Caco-2 (cell line): ENCODE measurements at regions not wholly inside any gene's neighbourhood (a gene's known extent, or its start where the extent isn't known, plus 50 kb on each side); places are given as distances from the start of the nearest gene placed in this dataset.

Experiments used
- BruUV-seq: library from RNA; stranded (reverse); fragments of 400-500 nt; replicated peaks from 2 replicates; lab custom pipeline; 2021; lab: Mats Ljungman, UMichigan
- CTCF ChIA-PET: fragments of 300-600 bp; sonication (Branson Sonifier 250); formaldehyde crosslinking; loops from one replicate; lab custom pipeline; 2022; ENCODE audit warnings: antibody characterized with exemption; lab: Charles Lee
- POLR2A ChIA-PET: fragments of 300-600 bp; sonication (Branson Sonifier 250); formaldehyde crosslinking; loops from one replicate; lab custom pipeline; 2022; ENCODE audit warnings: antibody characterized with exemption; lab: Charles Lee
- DNase-seq, 2 experiments: peaks; one replicate each; pipeline versions ENCODE4 v3.0.0 to v3.0.0-alpha.2; 2020 to 2022
- H3K27me3 ChIP-seq: replicated peaks from 2 replicates; pipeline ENCODE4 v1.6.0; 2011; ENCODE audit warnings: low read length; ENCODE audit not compliant: control insufficient read depth, insufficient read depth
- H3K36me3 ChIP-seq: 2 replicates; pipeline ENCODE4 v1.5.1; 2011; ENCODE audit warnings: low read length; ENCODE audit not compliant: control insufficient read depth, insufficient read depth
- H3K4me1 ChIP-seq: fragments of 250-450 bp; sonication (Bioruptor Pico); 2 replicates; pipeline ENCODE4 v1.5.1; 2020; ENCODE audit warnings: mild to moderate bottlenecking
- H3K4me3 ChIP-seq: 2 replicates; pipeline ENCODE4 v1.5.1; 2011; ENCODE audit warnings: low read depth, mild to moderate bottlenecking, control low read depth, low read length
- H3K9me3 ChIP-seq: fragments of 250-450 bp; sonication (Bioruptor Pico); 2 replicates; pipeline ENCODE4 v1.5.1; 2020; ENCODE audit warnings: mild to moderate bottlenecking, moderate library complexity
- H3K27ac Mint-ChIP-seq: one replicate; pipeline ENCODE4 v1.8.0; 2022; ENCODE audit warnings: mixed read lengths; ENCODE audit not compliant: unreplicated experiment
- H3K27me3 Mint-ChIP-seq: one replicate; pipeline ENCODE4 v1.8.0; 2022; ENCODE audit warnings: mixed read lengths; ENCODE audit not compliant: insufficient read depth, unreplicated experiment
- H3K36me3 Mint-ChIP-seq: one replicate; pipeline ENCODE4 v1.8.0; 2022; ENCODE audit warnings: mild to moderate bottlenecking, mixed read lengths; ENCODE audit not compliant: insufficient read depth, unreplicated experiment
- H3K4me1 Mint-ChIP-seq: one replicate; pipeline ENCODE4 v1.8.0; 2022; ENCODE audit warnings: low read depth, mixed read lengths; ENCODE audit not compliant: unreplicated experiment
- H3K4me3 Mint-ChIP-seq: one replicate; pipeline ENCODE4 v1.8.0; 2022; ENCODE audit warnings: mild to moderate bottlenecking, moderate library complexity, mixed read lengths; ENCODE audit not compliant: unreplicated experiment
- H3K9me3 Mint-ChIP-seq: one replicate; pipeline ENCODE4 v1.8.0; 2022; ENCODE audit warnings: mixed read lengths; ENCODE audit not compliant: unreplicated experiment
- CTCF ChIP-seq, 2 experiments: fragments of 200-600 bp in 1 of 2; IDR thresholded peaks; 1 replicate in 1 of 2; 2 replicates in 1 of 2; pipeline versions ENCODE4 v1.5.1 to v1.8.0; 2011 to 2022; ENCODE audit warnings: antibody characterized with exemption in 1 of 2, control low read depth in 1 of 2, inconsistent platforms in 1 of 2, low read depth in 1 of 2, low read length in 1 of 2, mild to moderate bottlenecking in 1 of 2, moderate library complexity in 1 of 2; ENCODE audit not compliant: insufficient read depth in 1 of 2, severe bottlenecking in 1 of 2, unreplicated experiment in 1 of 2
- intact Hi-C: fragments of 100-400 bp; cut with micrococcal nuclease; formaldehyde crosslinking; loops from one replicate; pipeline ENCODE4 v1.10.0; 2022; ENCODE audit not compliant: unreplicated experiment

GRCh38 chr1:99361406-99361805 is 97.1 kb downstream of the PLPPR4 start:
- Mint-ChIP-seq H3K36me3 (no peaks in the 10 kb centered on the region), H3K27me3 (no peaks in the 10 kb centered on the region), H3K9me3 (no peaks in the 10 kb centered on the region), H3K27ac (no peak overlapping the region), H3K4me3 (no peak overlapping the region), H3K4me1 (no peaks in the 10 kb centered on the region)
- H3K36me3 ChIP-seq: no peaks in the 10 kb centered on the region
- no peak for TF ChIP-seq CTCF (IDR thresholded peaks at IDR 0.05; ENCODE audit: insufficient read depth in 1 of 2, low read depth in 1 of 2, low read length in 1 of 2, severe bottlenecking in 1 of 2, unreplicated experiment in 1 of 2)
- no peak for DNase-seq
- no peaks in the 10 kb centered on the region for H3K4me1 ChIP-seq
- no TSS peak for BruUV-seq
- POLR2A ChIA-PET: no interaction called here
- no peaks in the 10 kb centered on the region for H3K27me3 ChIP-seq
- intact Hi-C loops: no loop called here
- CTCF ChIA-PET: no interaction called here
- H3K4me3 ChIP-seq: no peak overlapping the region
- no peaks in the 10 kb centered on the region for H3K9me3 ChIP-seq

- Mint-ChIP-seq H3K36me3 (no peaks in the 10 kb centered on the region), H3K27ac (no peak overlapping the region), H3K9me3 (no peaks in the 10 kb centered on the region), H3K27me3 (no peaks in the 10 kb centered on the region), H3K4me1 (no peaks in the 10 kb centered on the region), H3K4me3 (no peak overlapping the region)
- H3K36me3 ChIP-seq: no peaks in the 10 kb centered on the region
- DNase-seq: no peak
- CTCF ChIA-PET: no interaction called here
- H3K4me1 ChIP-seq: no peaks in the 10 kb centered on the region
- POLR2A ChIA-PET: no interaction called here
- no peak overlapping the region for H3K4me3 ChIP-seq
- BruUV-seq: no TSS peak
- TF ChIP-seq CTCF (IDR thresholded peaks at IDR 0.05; ENCODE audit: insufficient read depth in 1 of 2, low read depth in 1 of 2, low read length in 1 of 2, severe bottlenecking in 1 of 2, unreplicated experiment in 1 of 2): no peak
- H3K9me3 ChIP-seq: no peaks in the 10 kb centered on the region
- intact Hi-C loops: no loop called here
- no peaks in the 10 kb centered on the region for H3K27me3 ChIP-seq
Measured at GRCh38 chr1:99363531-99363930, 99.2 kb downstream of the PLPPR4 start.

DNA sequence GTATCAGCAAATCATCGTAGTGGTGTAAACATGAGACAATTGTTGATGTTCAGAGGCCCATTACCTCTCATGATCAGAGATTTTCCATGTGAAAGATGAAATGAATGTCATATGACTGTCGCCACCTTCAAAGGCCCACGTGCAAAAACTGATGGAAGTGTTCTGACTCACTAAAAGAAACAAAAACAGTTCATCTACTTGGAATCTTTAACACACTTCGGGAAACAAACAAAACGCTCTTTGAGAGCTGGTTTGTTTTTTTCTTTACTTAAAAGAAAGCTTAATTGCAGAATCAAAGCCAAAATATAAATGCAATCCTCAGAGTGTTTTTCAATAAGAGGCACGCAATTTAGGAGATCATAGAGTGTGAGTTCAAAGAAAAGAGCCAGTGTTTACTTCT is 100.8 kb downstream of the PLPPR4 start:
- Histone ChIP-seq H3K36me3 (no peaks in the 10 kb centered on the region), H3K4me3 (no peak overlapping the region), H3K4me1 (no peaks in the 10 kb centered on the region), H3K27me3 (no peaks in the 10 kb centered on the region), H3K9me3 (no peaks in the 10 kb centered on the region)
- ChIA-PET CTCF (no interaction called here), POLR2A (no interaction called here)
- H3K9me3 Mint-ChIP-seq: no peaks in the 10 kb centered on the region
- peaks cover 5% of the 10 kb centered on the region for H3K27me3 Mint-ChIP-seq
- H3K36me3 Mint-ChIP-seq: no peaks in the 10 kb centered on the region
- no TSS peak for BruUV-seq
- no peak overlapping the region for H3K27ac Mint-ChIP-seq
- no peak overlapping the region for H3K4me3 Mint-ChIP-seq
- no peak for DNase-seq
- no peaks in the 10 kb centered on the region for H3K4me1 Mint-ChIP-seq
- TF ChIP-seq CTCF (IDR thresholded peaks at IDR 0.05; ENCODE audit: insufficient read depth in 1 of 2, low read depth in 1 of 2, low read length in 1 of 2, severe bottlenecking in 1 of 2, unreplicated experiment in 1 of 2): no peak
- intact Hi-C loops: no loop called here
